Right renal pelvis (tissue), 4 donors: ENCODE measurements at regions not wholly inside any gene's neighbourhood (a gene's known extent, or its start where the extent isn't known, plus 50 kb on each side); places are given as distances from the start of the nearest gene placed in this dataset.

Experiments used
- DNase-seq, 4 donors: peaks; one replicate each; pipeline ENCODE4 v3.0.0-alpha.2; 2013; ENCODE audit warnings: low read depth in 4 of 4, low spot score in 3 of 4, missing footprints in 1 of 4

DNA sequence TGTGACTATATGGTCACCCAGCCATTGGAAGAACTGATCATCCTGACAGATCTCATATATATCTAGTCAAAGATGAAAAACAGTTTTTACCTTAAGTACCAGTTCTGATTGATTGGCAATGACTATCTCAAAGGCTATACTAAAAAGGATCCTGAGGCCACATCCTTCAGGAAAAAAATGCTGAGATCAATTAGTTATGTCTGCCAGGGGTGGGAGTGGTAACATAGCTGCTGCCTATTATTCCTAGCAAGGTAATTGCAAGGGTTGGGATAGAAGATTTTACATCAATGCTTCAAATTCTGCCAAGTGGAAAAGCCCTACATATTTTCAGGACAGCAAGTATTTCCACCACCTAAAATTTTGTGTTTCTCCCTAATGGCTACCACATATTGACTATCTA, 114.7 kb downstream of the C1D start:
- DNase-seq = no peak

DNA sequence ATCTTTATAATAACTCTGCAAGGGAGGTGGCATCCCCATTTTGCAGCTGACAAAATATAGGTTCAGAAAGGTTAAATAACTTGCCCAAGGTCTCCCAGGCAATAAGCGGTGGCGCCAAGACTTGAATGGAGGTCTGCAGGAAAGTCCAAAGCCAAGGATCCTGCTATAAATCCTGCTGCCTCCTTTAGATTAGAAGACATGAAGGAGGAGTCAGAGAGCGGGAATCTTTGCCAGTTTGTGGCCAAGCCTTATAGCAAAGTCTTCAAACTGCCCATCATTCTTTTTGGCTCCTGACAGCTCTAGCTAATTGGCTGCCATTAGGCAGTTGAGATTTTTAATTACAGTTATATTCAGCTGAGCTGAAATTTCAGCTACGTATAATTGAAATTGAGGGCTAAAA, 114.3 kb downstream of the C1D start:
- DNase-seq = no peak

DNA sequence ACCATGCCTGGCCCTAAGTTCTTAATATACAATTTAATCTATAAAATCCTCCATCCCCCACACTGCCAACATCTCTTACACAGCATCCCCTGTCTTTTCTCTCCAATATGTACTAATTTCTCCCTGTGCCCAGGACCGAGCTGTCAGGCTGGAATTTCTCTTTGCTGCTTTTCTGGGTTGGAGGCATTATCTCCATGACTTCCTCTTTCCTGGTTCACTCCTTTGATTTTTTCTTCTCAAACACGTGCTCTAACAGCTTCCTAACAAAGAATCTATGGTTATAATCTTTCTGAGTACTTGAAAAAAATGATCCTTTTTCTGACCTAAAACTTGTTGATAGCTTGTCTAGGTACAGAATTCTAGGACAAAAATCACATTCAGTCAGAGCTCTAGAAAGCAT, 112.8 kb downstream of the C1D start:
- no peak for DNase-seq

- DNase-seq = no peak
Observed at GRCh38 chr2:67950919-67951318, 111.9 kb downstream of the C1D start.

DNA sequence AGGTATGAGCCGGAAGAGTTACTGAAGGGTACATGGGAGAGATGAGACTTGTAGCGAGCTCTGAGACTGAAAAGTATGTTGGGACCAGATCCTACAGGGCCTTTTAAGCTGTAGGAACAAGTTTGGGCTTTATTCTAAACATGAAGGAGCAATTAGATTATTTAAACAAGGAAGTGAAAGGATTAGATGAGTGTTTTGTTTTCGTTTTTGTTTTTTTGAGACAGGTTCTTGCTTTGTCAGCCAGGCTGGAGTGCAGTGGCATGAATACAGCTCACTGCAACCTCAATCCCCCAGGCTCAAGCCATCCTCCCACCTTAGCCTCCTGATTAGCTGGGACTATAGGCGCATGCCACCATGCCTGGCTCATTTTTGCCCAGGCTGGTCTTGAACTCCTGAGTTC, 110.7 kb downstream of the C1D start:
- DNase-seq = no peak

- no peak for DNase-seq
Observed at GRCh38 chr2:67954093-67954748, 108.6 kb downstream of the C1D start.

- DNase-seq = no peak
Observed at GRCh38 chr2:67955748-67956603, 106.8 kb downstream of the C1D start.

GRCh38 chr2:67965246-67965645, 97.6 kb downstream of the C1D start:
- DNase-seq = no peak

- no peak for DNase-seq
Observed at GRCh38 chr2:67970071-67970470, 92.7 kb downstream of the C1D start.

DNA sequence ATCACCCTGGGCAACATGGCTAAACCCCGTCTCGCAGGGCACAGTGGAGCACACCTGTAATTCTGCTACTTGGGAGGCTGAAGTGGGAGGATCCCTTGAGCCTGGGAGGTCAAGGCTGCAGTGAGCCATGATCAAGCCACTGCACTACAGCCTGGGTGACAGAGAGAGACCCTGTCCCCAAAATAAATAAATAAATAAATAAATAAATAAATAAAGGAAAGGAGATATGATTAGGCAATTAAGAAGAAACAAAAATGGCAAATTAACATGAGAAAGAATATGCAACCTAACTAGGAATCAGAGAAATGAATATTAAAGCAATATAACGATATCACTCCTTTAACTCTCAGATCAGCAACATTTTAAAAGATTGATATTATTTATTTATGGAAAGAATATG, 92.3 kb downstream of the C1D start:
- DNase-seq = no peak

GRCh38 chr2:67974559-67975430, 88.0 kb downstream of the C1D start:
- DNase-seq = no peak

DNA sequence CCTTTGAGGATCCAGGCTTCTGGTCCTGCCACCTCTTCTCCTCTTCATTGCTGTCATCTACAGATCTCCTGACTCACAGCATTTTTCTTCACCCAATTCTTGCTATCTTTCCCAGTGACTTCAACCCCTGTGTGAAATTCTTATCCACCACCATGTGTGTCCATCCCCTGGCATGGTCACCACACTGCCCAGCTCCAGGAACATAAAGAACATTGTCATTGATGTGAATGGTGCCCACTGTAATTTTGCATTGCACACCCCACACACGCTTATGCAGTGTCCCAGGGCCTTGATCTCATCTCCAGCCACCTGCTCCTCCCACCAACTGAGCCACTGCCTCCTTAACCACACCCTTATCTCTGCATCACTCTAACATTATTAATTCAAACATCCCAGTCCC, 85.3 kb downstream of the C1D start:
- DNase-seq = no peak

GRCh38 chr2:67982956-67983355, 79.8 kb downstream of the C1D start:
- DNase-seq = no peak

GRCh38 chr2:67984600-67984999, 78.2 kb downstream of the C1D start:
- no peak for DNase-seq

- DNase-seq = no peak
Observed at GRCh38 chr2:67985586-67985985, 77.2 kb downstream of the C1D start.

DNA sequence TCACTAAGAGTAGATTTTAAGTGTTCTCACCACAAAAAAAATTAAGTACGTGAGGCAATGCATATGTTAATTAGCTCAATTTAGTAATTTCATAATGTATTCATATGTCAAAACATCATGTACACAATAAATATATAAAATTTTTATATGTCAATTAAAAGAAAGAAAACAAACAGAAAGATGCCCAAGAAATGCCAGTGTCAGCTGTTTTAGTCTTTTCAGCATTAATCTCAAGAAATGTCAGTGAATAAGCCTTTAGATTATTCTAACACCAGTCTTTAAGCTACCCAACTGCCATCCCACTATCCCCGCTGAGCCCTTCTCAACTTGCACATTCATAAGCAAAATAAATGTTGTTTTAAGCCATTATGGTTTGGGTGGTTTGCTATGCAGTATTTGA, 76.5 kb downstream of the C1D start:
- DNase-seq = no peak
